ENCODE measurements at regions not wholly inside any gene's neighbourhood (a gene's known extent, or its start where the extent isn't known, plus 50 kb on each side); places are given as distances from the start of the nearest gene placed in this dataset.

DNA sequence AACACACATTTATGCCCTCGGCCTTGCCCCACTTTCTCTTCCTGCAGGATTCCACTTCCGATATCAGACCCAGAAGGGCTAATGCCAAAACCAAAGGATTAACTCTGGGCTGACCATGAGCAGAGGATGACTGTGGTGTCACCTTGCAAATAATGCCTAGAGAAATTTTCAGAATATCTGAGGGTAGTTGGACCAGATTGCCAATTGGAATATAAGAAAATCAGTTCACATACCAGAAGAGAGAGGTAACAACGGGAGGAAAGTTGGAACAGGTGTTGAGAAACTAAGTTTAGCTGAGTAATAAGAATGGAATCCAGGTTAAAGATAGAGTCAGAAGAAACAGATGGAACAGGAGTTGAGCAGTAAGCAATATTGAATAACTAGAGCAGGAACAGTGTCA, 232.7 kb upstream of the UBE2E3 start:
- ChIA-PET CTCF (interaction anchor here (0.6 kb wide), 1 partner anchor 71 kb away, joined by 3 read pairs; no protein-coding TSS in a partner anchor), POLR2A (interaction anchor here (0.6 to 1.7 kb wide), 7 partner anchors 11 to 391 kb away, joined by 3 to 7 read pairs (median 3); no protein-coding TSS in a partner anchor)
- BruUV-seq (replicated peaks) = no TSS peak
- intact Hi-C loops (cut with micrococcal nuclease) = loop anchor here (10.0 kb wide), 1 partner anchor 237 kb away; the partner anchor contains the start of gene UBE2E3
- H3K9me3 Mint-ChIP-seq (ENCODE audit: unreplicated experiment) = no peaks in the 10 kb centered on the region
- H3K4me3 Mint-ChIP-seq (ENCODE audit: unreplicated experiment) = peak overlapping the region; percentile 7
- TF ChIP-seq CTCF (IDR thresholded peaks at IDR 0.05; ENCODE audit: unreplicated experiment) = no peak
- H3K27me3 Mint-ChIP-seq (ENCODE audit: insufficient read depth, unreplicated experiment) = no peaks in the 10 kb centered on the region
- H3K36me3 Mint-ChIP-seq (ENCODE audit: insufficient read depth, unreplicated experiment) = no peaks in the 10 kb centered on the region
- H3K27ac Mint-ChIP-seq (ENCODE audit: low read depth, unreplicated experiment) = peak overlapping the region; percentile 8
- H3K4me1 Mint-ChIP-seq (ENCODE audit: insufficient read depth, unreplicated experiment) = peaks cover 17% of the 10 kb centered on the region
- DNase-seq (ENCODE audit: unreplicated experiment) = peak; percentile 61

DNA sequence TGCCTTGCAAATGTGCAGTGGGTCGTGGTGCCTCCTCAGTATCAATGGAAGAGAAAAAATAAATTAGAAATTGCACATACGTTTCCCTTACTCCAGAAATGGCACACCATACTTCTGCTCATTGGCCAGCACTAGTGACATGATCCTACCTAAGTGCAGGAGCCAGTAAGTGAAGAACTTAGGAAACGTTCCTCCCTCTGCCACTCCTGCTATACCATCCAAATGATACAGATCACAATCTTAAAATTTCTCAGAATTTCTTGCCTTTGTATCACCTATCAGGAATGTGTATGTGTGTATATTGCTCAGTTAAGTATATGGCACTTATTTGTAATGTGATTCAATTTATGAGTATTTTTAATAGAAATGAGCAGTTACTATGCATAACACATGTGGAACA, 237.0 kb upstream of the UBE2E3 start:
- BruUV-seq (replicated peaks) = no TSS peak
- peaks cover 10% of the 10 kb centered on the region for H3K9me3 Mint-ChIP-seq (ENCODE audit: unreplicated experiment)
- H3K27ac Mint-ChIP-seq (ENCODE audit: low read depth, unreplicated experiment) = peak overlapping the region; percentile 83
- H3K27me3 Mint-ChIP-seq (ENCODE audit: insufficient read depth, unreplicated experiment) = no peaks in the 10 kb centered on the region
- no peak overlapping the region for H3K4me3 Mint-ChIP-seq (ENCODE audit: unreplicated experiment)
- DNase-seq (ENCODE audit: unreplicated experiment) = no peak
- intact Hi-C loops (cut with micrococcal nuclease) = loop anchor here (10.0 kb wide), 1 partner anchor 241 kb away; the partner anchor contains the start of gene UBE2E3
- no peaks in the 10 kb centered on the region for H3K36me3 Mint-ChIP-seq (ENCODE audit: insufficient read depth, unreplicated experiment)
- H3K4me1 Mint-ChIP-seq (ENCODE audit: insufficient read depth, unreplicated experiment) = peaks cover 27% of the 10 kb centered on the region
- no peak for TF ChIP-seq CTCF (IDR thresholded peaks at IDR 0.05; ENCODE audit: unreplicated experiment)
- CTCF ChIA-PET = no interaction called here
- POLR2A ChIA-PET = interaction anchor here (1.0 kb wide), 1 partner anchor 13 kb away, joined by 4 read pairs; no protein-coding TSS in a partner anchor

DNA sequence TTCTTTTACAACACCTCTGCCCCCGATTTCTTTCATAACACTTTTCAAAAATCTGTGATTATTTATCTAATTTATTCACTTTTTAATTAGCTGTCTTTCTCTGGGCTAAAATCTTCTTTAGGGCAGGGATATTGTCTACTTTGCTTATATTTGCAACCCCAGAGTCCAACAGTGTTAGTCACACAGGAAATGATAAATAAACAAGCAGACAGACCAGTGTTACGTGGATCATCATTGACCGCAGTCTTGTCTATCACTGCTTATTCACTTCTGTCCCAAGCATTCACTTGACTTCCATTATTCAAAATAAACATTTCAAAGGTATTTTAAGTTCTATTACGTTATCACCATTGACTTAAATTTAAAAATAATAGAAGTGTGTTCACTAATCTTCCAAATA, 237.6 kb upstream of the UBE2E3 start:
- intact Hi-C loops (cut with micrococcal nuclease) = loop anchor here (10.0 kb wide), 1 partner anchor 242 kb away; the partner anchor contains the start of gene UBE2E3
- H3K4me3 Mint-ChIP-seq (ENCODE audit: unreplicated experiment) = no peak overlapping the region
- H3K27me3 Mint-ChIP-seq (ENCODE audit: insufficient read depth, unreplicated experiment) = no peaks in the 10 kb centered on the region
- peaks cover 23% of the 10 kb centered on the region for H3K4me1 Mint-ChIP-seq (ENCODE audit: insufficient read depth, unreplicated experiment)
- peak overlapping the region; percentile 83 for H3K27ac Mint-ChIP-seq (ENCODE audit: low read depth, unreplicated experiment)
- CTCF ChIA-PET = no interaction called here
- H3K36me3 Mint-ChIP-seq (ENCODE audit: insufficient read depth, unreplicated experiment) = no peaks in the 10 kb centered on the region
- no TSS peak for BruUV-seq (replicated peaks)
- H3K9me3 Mint-ChIP-seq (ENCODE audit: unreplicated experiment) = peaks cover 10% of the 10 kb centered on the region
- DNase-seq (ENCODE audit: unreplicated experiment) = peak; percentile 76
- no peak for TF ChIP-seq CTCF (IDR thresholded peaks at IDR 0.05; ENCODE audit: unreplicated experiment)
- POLR2A ChIA-PET = interaction anchor here (0.6 to 1.0 kb wide), 2 partner anchors 12 to 429 kb away, joined by 3 to 4 read pairs; no protein-coding TSS in a partner anchor

DNA sequence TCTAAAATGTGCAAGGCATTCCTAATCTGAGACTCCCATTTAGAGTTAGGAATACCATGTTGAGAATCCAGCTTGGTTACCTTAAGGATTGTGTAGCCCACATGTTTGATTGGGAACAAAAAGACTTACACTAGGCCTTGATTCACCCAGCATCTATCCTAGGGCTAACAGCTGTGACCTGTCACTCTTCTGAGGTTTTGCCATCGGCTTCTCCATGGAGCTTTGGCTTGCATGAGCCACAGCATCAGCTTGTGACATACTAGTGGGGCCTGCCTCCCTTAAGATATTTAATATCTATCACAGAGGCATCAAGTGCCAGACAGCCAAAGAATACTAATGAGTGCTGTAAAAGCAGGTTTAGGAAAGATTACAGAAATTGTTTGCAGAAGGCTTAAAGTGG, 241.3 kb upstream of the UBE2E3 start:
- intact Hi-C loops (cut with micrococcal nuclease) = no loop called here
- Mint-ChIP-seq H3K27me3 (ENCODE audit: insufficient read depth, unreplicated experiment) (no peaks in the 10 kb centered on the region), H3K4me1 (ENCODE audit: insufficient read depth, unreplicated experiment) (peaks cover 18% of the 10 kb centered on the region), H3K27ac (ENCODE audit: low read depth, unreplicated experiment) (no peak overlapping the region), H3K9me3 (ENCODE audit: unreplicated experiment) (peaks cover 10% of the 10 kb centered on the region), H3K36me3 (ENCODE audit: insufficient read depth, unreplicated experiment) (no peaks in the 10 kb centered on the region), H3K4me3 (ENCODE audit: unreplicated experiment) (no peak overlapping the region)
- no TSS peak for BruUV-seq (replicated peaks)
- POLR2A ChIA-PET = interaction anchor here (0.7 kb wide), 1 partner anchor 197 kb away, joined by 3 read pairs; no protein-coding TSS in a partner anchor
- DNase-seq (ENCODE audit: unreplicated experiment) = no peak
- CTCF ChIA-PET = interaction anchor here (0.9 kb wide), 1 partner anchor 245 kb away, joined by 3 read pairs; no protein-coding TSS in a partner anchor
- TF ChIP-seq CTCF (IDR thresholded peaks at IDR 0.05; ENCODE audit: unreplicated experiment) = no peak
